Stimulated activated effector memory CD8-positive, alpha-beta T cell treated with anti-CD3 and anti-CD28 coated beads, Interleukin-12 subunit alpha, Interleukin-12 subunit beta, amount 100 ng/mL, for 72 hours (primary cell): ENCODE measurements at regions not wholly inside any gene's neighbourhood (a gene's known extent, or its start where the extent isn't known, plus 50 kb on each side); places are given as distances from the start of the nearest gene placed in this dataset.

Experiments
- ATAC-seq: fragments of 150-1000 bp; cut with Tn5 transposase; 2 replicates; pipeline ENCODE4 v1.10.0; 2021
- DNase-seq, 2 donors: peaks; one replicate each; pipeline ENCODE4 v3.0.0; 2021 to 2022; ENCODE audit warnings: low spot score in 2 of 2
- H3K27ac Mint-ChIP-seq: one replicate; pipeline ENCODE4 v1.8.0; 2022; ENCODE audit warnings: mild to moderate bottlenecking, mixed read lengths
- H3K36me3 Mint-ChIP-seq: one replicate; pipeline ENCODE4 v1.8.0; 2022; ENCODE audit warnings: mild to moderate bottlenecking, mixed read lengths
- H3K4me1 Mint-ChIP-seq: one replicate; pipeline ENCODE4 v1.8.0; 2022; ENCODE audit warnings: mixed read lengths
- H3K4me3 Mint-ChIP-seq: one replicate; pipeline ENCODE4 v1.8.0; 2022; ENCODE audit warnings: mild to moderate bottlenecking, mixed read lengths
- H3K9me3 Mint-ChIP-seq: one replicate; pipeline ENCODE4 v1.8.0; 2022; ENCODE audit warnings: mixed read lengths

- ATAC-seq: peak; percentile 81
- Mint-ChIP-seq H3K4me3 (peak overlapping the region; percentile 62), H3K4me1 (peaks cover 8% of the 10 kb centered on the region), H3K36me3 (no peaks in the 10 kb centered on the region), H3K27ac (no peak overlapping the region), H3K9me3 (no peaks in the 10 kb centered on the region)
- DNase-seq: peak; percentile 27 to 71
These were observed 61.3 kb upstream of the MEGF10 start for GRCh38 chr5:127229185-127229889.

GRCh38 chr5:127231118-127231517, 59.5 kb upstream of the MEGF10 start:
- H3K27ac Mint-ChIP-seq: no peak overlapping the region
- H3K4me1 Mint-ChIP-seq: peaks cover 8% of the 10 kb centered on the region
- no peaks in the 10 kb centered on the region for H3K9me3 Mint-ChIP-seq
- no peak overlapping the region for H3K4me3 Mint-ChIP-seq
- ATAC-seq (no peak), DNase-seq (no peak)
- H3K36me3 Mint-ChIP-seq: no peaks in the 10 kb centered on the region

- peaks cover 8% of the 10 kb centered on the region for H3K4me1 Mint-ChIP-seq
These were observed 57.0 kb upstream of the MEGF10 start for GRCh38 chr5:127233590-127233989.

GRCh38 chr5:127235136-127235535, 55.5 kb upstream of the MEGF10 start:
- no peak for ATAC-seq
- no peak for DNase-seq
- H3K36me3 Mint-ChIP-seq: no peaks in the 10 kb centered on the region
- H3K9me3 Mint-ChIP-seq: no peaks in the 10 kb centered on the region
- no peak overlapping the region for H3K27ac Mint-ChIP-seq
- H3K4me3 Mint-ChIP-seq: no peak overlapping the region
- H3K4me1 Mint-ChIP-seq: peaks cover 2% of the 10 kb centered on the region

More at GRCh38 chr5:127233590-127233989, 57.0 kb upstream of the MEGF10 start:
- DNase-seq (no peak), ATAC-seq (no peak)
- Mint-ChIP-seq H3K27ac (no peak overlapping the region), H3K4me3 (no peak overlapping the region), H3K36me3 (no peaks in the 10 kb centered on the region), H3K9me3 (no peaks in the 10 kb centered on the region)

DNA sequence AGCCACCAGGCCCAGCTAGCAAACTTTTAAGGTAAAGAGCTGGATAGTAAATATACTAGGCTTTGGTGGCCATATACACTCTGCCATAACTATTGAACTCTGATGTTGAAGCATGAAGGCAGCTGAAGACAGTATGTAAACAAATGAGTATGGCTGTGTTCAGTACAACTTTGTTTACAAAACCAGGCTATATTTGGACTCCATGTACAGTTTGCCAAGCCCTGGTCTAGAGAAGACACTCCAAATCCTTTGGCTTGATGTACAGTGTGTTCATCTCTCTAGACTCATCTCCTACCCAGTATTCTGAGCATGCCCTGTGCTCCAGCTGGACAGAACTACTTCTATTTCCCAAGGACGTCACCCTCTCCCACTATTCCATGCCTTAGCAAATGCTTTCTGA, 54.3 kb upstream of the MEGF10 start:
- ATAC-seq (no peak), DNase-seq (no peak)
- no peak overlapping the region for H3K4me3 Mint-ChIP-seq
- H3K36me3 Mint-ChIP-seq: no peaks in the 10 kb centered on the region
- H3K4me1 Mint-ChIP-seq: no peaks in the 10 kb centered on the region
- H3K27ac Mint-ChIP-seq: no peak overlapping the region
- H3K9me3 Mint-ChIP-seq: no peaks in the 10 kb centered on the region
